OCI-LY7 (cell line): ENCODE measurements at regions not wholly inside any gene's neighbourhood (a gene's known extent, or its start where the extent isn't known, plus 50 kb on each side); places are given as distances from the start of the nearest gene placed in this dataset.

Experiments
- BruUV-seq: library from RNA; stranded (reverse); fragments of 400-500 nt; replicated peaks from 2 replicates; lab custom pipeline; 2021; lab: Mats Ljungman, UMichigan
- CTCF ChIA-PET: fragments of 300-600 bp; sonication (Branson Sonifier 250); formaldehyde crosslinking; loops from one replicate; lab custom pipeline; 2022; ENCODE audit warnings: antibody characterized with exemption; ENCODE audit not compliant: unreplicated experiment; lab: Charles Lee
- POLR2A ChIA-PET: fragments of 300-600 bp; sonication (Branson Sonifier 250); formaldehyde crosslinking; loops from one replicate; lab custom pipeline; 2022; ENCODE audit warnings: antibody characterized with exemption; lab: Charles Lee
- DNase-seq: peaks from one replicate; pipeline ENCODE4 v3.0.0-alpha.2; 2015; ENCODE audit warnings: low spot score
- H2AFZ ChIP-seq: fragments of 200-600 bp; sonication (generic), shearing (Covaris generic); 2 replicates; pipeline ENCODE4 v1.6.1; 2014; ENCODE audit warnings: mild to moderate bottlenecking, antibody characterized with exemption, low read length, moderate library complexity
- H3K27ac ChIP-seq: fragments of 200-600 bp; sonication (generic); 2 replicates; pipeline ENCODE4 v1.5.1; 2014; ENCODE audit warnings: mixed run types, low read depth, mild to moderate bottlenecking, moderate library complexity, low read length, inconsistent platforms; ENCODE audit not compliant: poor library complexity, severe bottlenecking
- H3K36me3 ChIP-seq: fragments of 200-600 bp; sonication (generic); 2 replicates; pipeline ENCODE4 v1.6.1; 2014; ENCODE audit warnings: mild to moderate bottlenecking, antibody characterized with exemption, low read length, moderate library complexity, mixed read lengths; ENCODE audit not compliant: insufficient read depth
- H3K4me1 ChIP-seq: fragments of 200-600 bp; sonication (generic); 2 replicates; pipeline ENCODE4 v1.5.1; 2014; ENCODE audit warnings: mild to moderate bottlenecking, low read length; ENCODE audit not compliant: insufficient read depth, poor library complexity, severe bottlenecking
- H3K4me2 ChIP-seq: fragments of 200-600 bp; sonication (generic); 2 replicates; pipeline ENCODE4 v1.6.1; 2014; ENCODE audit warnings: mild to moderate bottlenecking, low read length
- H3K4me3 ChIP-seq: fragments of 200-600 bp; sonication (generic); 2 replicates; pipeline ENCODE4 v1.5.1; 2014; ENCODE audit warnings: mild to moderate bottlenecking, low read depth, low read length; ENCODE audit not compliant: poor library complexity, severe bottlenecking
- H3K79me2 ChIP-seq: fragments of 200-600 bp; sonication (generic); 2 replicates; pipeline ENCODE4 v1.6.1; 2016; ENCODE audit warnings: low read depth, mild to moderate bottlenecking, low read length, moderate library complexity, mixed read lengths; ENCODE audit not compliant: insufficient read depth
- H3K9me2 ChIP-seq: fragments of 200-600 bp; sonication (generic); 2 replicates; pipeline ENCODE4 v1.6.1; 2016; ENCODE audit warnings: mild to moderate bottlenecking, low read length, mixed read lengths; ENCODE audit not compliant: insufficient read depth
- H3K9me3 ChIP-seq: fragments of 200-600 bp; sonication (generic); 2 replicates; pipeline ENCODE4 v1.6.1; 2014; ENCODE audit warnings: mild to moderate bottlenecking, mixed run types, low read length, mixed read lengths
- H4K20me1 ChIP-seq: fragments of 200-600 bp; sonication (generic); 2 replicates; pipeline ENCODE4 v1.6.1; 2014; ENCODE audit warnings: mild to moderate bottlenecking, antibody characterized with exemption, low read length, moderate library complexity, mixed read lengths; ENCODE audit not compliant: insufficient read depth
- CTCF ChIP-seq: fragments of 200-600 bp; sonication (generic); conservative IDR thresholded peaks from 2 replicates; pipeline ENCODE4 v1.5.1; 2014; ENCODE audit warnings: mild to moderate bottlenecking, antibody characterized with exemption, low read length, moderate library complexity, mixed read lengths
- EZH2phosphoT487 ChIP-seq: fragments of 200-600 bp; sonication (generic); IDR thresholded peaks from 2 replicates; pipeline ENCODE4 v1.6.1; 2018; ENCODE audit warnings: low read depth, borderline replicate concordance, mild to moderate bottlenecking, mixed run types, antibody characterized with exemption, low read length, moderate library complexity, mixed read lengths
- intact Hi-C: fragments of 100-400 bp; cut with micrococcal nuclease; formaldehyde crosslinking; loops from one replicate; pipeline ENCODE4 v1.10.0; 2022; ENCODE audit not compliant: unreplicated experiment

GRCh38 chr5:61754792-61755191 lies 422.7 kb downstream of the ZSWIM6 start:
- CTCF ChIA-PET = no interaction called here

GRCh38 chr5:61755726-61756222 lies 423.7 kb downstream of the ZSWIM6 start:
- no peak for TF ChIP-seq EZH2phosphoT487
- TF ChIP-seq CTCF = no peak
- Histone ChIP-seq H3K27ac (no peak overlapping the region), H3K79me2 (no peaks in the 10 kb centered on the region), H3K9me3 (no peaks in the 10 kb centered on the region), H2AFZ (no peak overlapping the region), H3K36me3 (no peaks in the 10 kb centered on the region), H3K4me3 (no peak overlapping the region), H3K4me2 (no peak overlapping the region), H4K20me1 (no peaks in the 10 kb centered on the region), H3K4me1 (no peaks in the 10 kb centered on the region), H3K9me2 (no peaks in the 10 kb centered on the region)
- no peak for DNase-seq
- CTCF ChIA-PET = no interaction called here
- intact Hi-C loops = no loop called here
- POLR2A ChIA-PET = no interaction called here
- no TSS peak for BruUV-seq

More at GRCh38 chr5:61754792-61755191, 422.7 kb downstream of the ZSWIM6 start:
- intact Hi-C loops = no loop called here
- DNase-seq = no peak
- Histone ChIP-seq H3K4me1 (no peaks in the 10 kb centered on the region), H3K79me2 (no peaks in the 10 kb centered on the region), H3K36me3 (no peaks in the 10 kb centered on the region), H3K4me3 (no peak overlapping the region), H3K4me2 (no peak overlapping the region), H3K27ac (no peak overlapping the region), H2AFZ (no peak overlapping the region), H3K9me3 (no peaks in the 10 kb centered on the region), H3K9me2 (no peaks in the 10 kb centered on the region), H4K20me1 (no peaks in the 10 kb centered on the region)
- no TSS peak for BruUV-seq
- TF ChIP-seq EZH2phosphoT487 = no peak
- TF ChIP-seq CTCF = no peak
- POLR2A ChIA-PET = interaction anchor here (0.7 to 1.3 kb wide), 2 partner anchors 19 to 1644 kb away, joined by 3 read pairs; no protein-coding TSS in a partner anchor

- no peak overlapping the region for H3K4me2 ChIP-seq
- no peak overlapping the region for H3K27ac ChIP-seq
- CTCF ChIA-PET = no interaction called here
- no peaks in the 10 kb centered on the region for H4K20me1 ChIP-seq
- no peaks in the 10 kb centered on the region for H3K9me3 ChIP-seq
- BruUV-seq = no TSS peak
- H3K36me3 ChIP-seq = no peaks in the 10 kb centered on the region
- H2AFZ ChIP-seq = no peak overlapping the region
- POLR2A ChIA-PET = interaction anchor here (0.6 kb wide), 1 partner anchor 1011 kb away, joined by 3 read pairs; no protein-coding TSS in a partner anchor
- TF ChIP-seq EZH2phosphoT487 (no peak), CTCF (no peak)
- no peak for DNase-seq
- no peaks in the 10 kb centered on the region for H3K79me2 ChIP-seq
- H3K9me2 ChIP-seq = no peaks in the 10 kb centered on the region
- H3K4me1 ChIP-seq = no peaks in the 10 kb centered on the region
- no peak overlapping the region for H3K4me3 ChIP-seq
- intact Hi-C loops = no loop called here
Measured at GRCh38 chr5:61758711-61759110, 426.7 kb downstream of the ZSWIM6 start.
